22Rv1 (cell line): ENCODE measurements at regions not wholly inside any gene's neighbourhood (a gene's known extent, or its start where the extent isn't known, plus 50 kb on each side); places are given as distances from the start of the nearest gene placed in this dataset.

Experiments
- ZFX ChIP-seq: fragments of 450-650 bp; IDR thresholded peaks from 2 replicates; pipeline ENCODE4 v1.6.1; 2017; ENCODE audit warnings: antibody characterized with exemption, borderline replicate concordance
- TF ChIP-seq, protein P1 (sequence below): fragments of 450-650 bp; IDR thresholded peaks from 2 replicates; pipeline ENCODE4 v1.5.1; 2017; ENCODE audit warnings: mild to moderate bottlenecking

GRCh38 chr7:69052447-69052846 lies 545.8 kb upstream of the AUTS2 start:
- TF ChIP-seq, protein P1, sequence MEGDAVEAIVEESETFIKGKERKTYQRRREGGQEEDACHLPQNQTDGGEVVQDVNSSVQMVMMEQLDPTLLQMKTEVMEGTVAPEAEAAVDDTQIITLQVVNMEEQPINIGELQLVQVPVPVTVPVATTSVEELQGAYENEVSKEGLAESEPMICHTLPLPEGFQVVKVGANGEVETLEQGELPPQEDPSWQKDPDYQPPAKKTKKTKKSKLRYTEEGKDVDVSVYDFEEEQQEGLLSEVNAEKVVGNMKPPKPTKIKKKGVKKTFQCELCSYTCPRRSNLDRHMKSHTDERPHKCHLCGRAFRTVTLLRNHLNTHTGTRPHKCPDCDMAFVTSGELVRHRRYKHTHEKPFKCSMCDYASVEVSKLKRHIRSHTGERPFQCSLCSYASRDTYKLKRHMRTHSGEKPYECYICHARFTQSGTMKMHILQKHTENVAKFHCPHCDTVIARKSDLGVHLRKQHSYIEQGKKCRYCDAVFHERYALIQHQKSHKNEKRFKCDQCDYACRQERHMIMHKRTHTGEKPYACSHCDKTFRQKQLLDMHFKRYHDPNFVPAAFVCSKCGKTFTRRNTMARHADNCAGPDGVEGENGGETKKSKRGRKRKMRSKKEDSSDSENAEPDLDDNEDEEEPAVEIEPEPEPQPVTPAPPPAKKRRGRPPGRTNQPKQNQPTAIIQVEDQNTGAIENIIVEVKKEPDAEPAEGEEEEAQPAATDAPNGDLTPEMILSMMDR, result no peak
- no peak for TF ChIP-seq ZFX
